Calu3 (cell line): ENCODE measurements at regions not wholly inside any gene's neighbourhood (a gene's known extent, or its start where the extent isn't known, plus 50 kb on each side); places are given as distances from the start of the nearest gene placed in this dataset.
"Not testable (repeated sequence)": the region's sequence is repeated elsewhere in the genome, so short reads cannot be mapped to it uniquely, and the experiment has no call there.

Experiments
- BruUV-seq: library from RNA; stranded (reverse); fragments of 400-500 nt; replicated peaks from 2 replicates; lab custom pipeline; 2021; lab: Mats Ljungman, UMichigan
- CTCF ChIA-PET: fragments of 300-600 bp; sonication (Branson Sonifier 250); formaldehyde crosslinking; loops from one replicate; lab custom pipeline; 2022; ENCODE audit warnings: antibody characterized with exemption; lab: Charles Lee
- DNase-seq: peaks from one replicate; pipeline ENCODE4 v3.0.0; 2022
- H3K27ac Mint-ChIP-seq: one replicate; pipeline ENCODE4 v1.8.0; 2022; ENCODE audit warnings: mixed read lengths; ENCODE audit not compliant: unreplicated experiment
- H3K27me3 Mint-ChIP-seq: one replicate; pipeline ENCODE4 v1.8.0; 2022; ENCODE audit warnings: mixed read lengths; ENCODE audit not compliant: unreplicated experiment
- H3K36me3 Mint-ChIP-seq: one replicate; pipeline ENCODE4 v1.8.0; 2022; ENCODE audit warnings: mild to moderate bottlenecking, moderate library complexity, mixed read lengths; ENCODE audit not compliant: insufficient read depth, unreplicated experiment
- H3K4me1 Mint-ChIP-seq: one replicate; pipeline ENCODE4 v1.8.0; 2022; ENCODE audit warnings: mild to moderate bottlenecking, low read depth, mixed read lengths; ENCODE audit not compliant: unreplicated experiment
- H3K4me3 Mint-ChIP-seq: one replicate; pipeline ENCODE4 v1.8.0; 2022; ENCODE audit warnings: mild to moderate bottlenecking, low read depth, moderate library complexity, mixed read lengths; ENCODE audit not compliant: unreplicated experiment
- H3K9me3 Mint-ChIP-seq: one replicate; pipeline ENCODE4 v1.8.0; 2022; ENCODE audit warnings: low read depth, mixed read lengths; ENCODE audit not compliant: unreplicated experiment
- CTCF ChIP-seq: fragments of 200-600 bp; IDR thresholded peaks from one replicate; pipeline ENCODE4 v1.8.0; 2022; ENCODE audit warnings: antibody characterized with exemption; ENCODE audit not compliant: unreplicated experiment
- intact Hi-C: fragments of 100-400 bp; cut with micrococcal nuclease; formaldehyde crosslinking; loops from one replicate; pipeline ENCODE4 v1.10.0; 2022; ENCODE audit not compliant: unreplicated experiment

GRCh38 chr18:4755848-4756247 lies 300.7 kb upstream of the DLGAP1 start:
- no peaks in the 10 kb centered on the region for H3K36me3 Mint-ChIP-seq
- no peak overlapping the region for H3K4me3 Mint-ChIP-seq
- H3K27ac Mint-ChIP-seq, result no peak overlapping the region
- TF ChIP-seq CTCF, result no peak
- H3K4me1 Mint-ChIP-seq, result peaks cover 6% of the 10 kb centered on the region
- H3K9me3 Mint-ChIP-seq, result no peaks in the 10 kb centered on the region
- BruUV-seq, result no TSS peak
- DNase-seq, result no peak
- H3K27me3 Mint-ChIP-seq, result no peaks in the 10 kb centered on the region
- intact Hi-C loops, result no loop called here
- CTCF ChIA-PET, result interaction anchor here (0.5 kb wide), 1 partner anchor 258 kb away, joined by 4 read pairs; no protein-coding TSS in a partner anchor

- H3K27ac Mint-ChIP-seq, DNase-seq, BruUV-seq, H3K27me3 Mint-ChIP-seq, H3K9me3 Mint-ChIP-seq, H3K4me3 Mint-ChIP-seq, H3K36me3 Mint-ChIP-seq, H3K4me1 Mint-ChIP-seq, CTCF ChIA-PET, intact Hi-C loops: not testable (repeated sequence)
Observed at GRCh38 chr18:4753151-4753550, 298.0 kb upstream of the DLGAP1 start.

DNA sequence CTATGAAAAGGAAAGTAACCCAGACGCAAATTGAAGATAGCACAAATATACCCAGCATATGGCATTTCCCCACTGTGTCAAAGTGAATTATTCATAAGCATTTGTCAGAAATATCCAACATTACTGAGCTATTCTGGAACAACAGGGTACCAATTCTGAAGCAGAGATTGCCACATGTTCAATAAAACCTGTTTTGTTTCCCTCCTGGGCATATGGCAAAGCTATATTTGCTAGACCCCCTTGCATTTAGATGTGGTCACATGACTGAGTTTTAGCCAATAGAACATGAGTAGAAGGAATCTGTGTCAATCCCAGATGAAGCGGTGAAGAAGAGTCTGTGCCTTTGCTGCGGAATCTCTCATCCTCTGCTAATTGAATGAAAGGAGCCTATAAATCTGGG lies 296.4 kb upstream of the DLGAP1 start:
- Mint-ChIP-seq H3K4me3 (no peak overlapping the region), H3K9me3 (peaks cover 1% of the 10 kb centered on the region), H3K36me3 (no peaks in the 10 kb centered on the region), H3K27ac (no peak overlapping the region), H3K4me1 (no peaks in the 10 kb centered on the region), H3K27me3 (no peaks in the 10 kb centered on the region)
- BruUV-seq, result no TSS peak
- intact Hi-C loops, result no loop called here
- CTCF ChIA-PET, result no interaction called here
- no peak for DNase-seq
- TF ChIP-seq CTCF, result no peak

DNA sequence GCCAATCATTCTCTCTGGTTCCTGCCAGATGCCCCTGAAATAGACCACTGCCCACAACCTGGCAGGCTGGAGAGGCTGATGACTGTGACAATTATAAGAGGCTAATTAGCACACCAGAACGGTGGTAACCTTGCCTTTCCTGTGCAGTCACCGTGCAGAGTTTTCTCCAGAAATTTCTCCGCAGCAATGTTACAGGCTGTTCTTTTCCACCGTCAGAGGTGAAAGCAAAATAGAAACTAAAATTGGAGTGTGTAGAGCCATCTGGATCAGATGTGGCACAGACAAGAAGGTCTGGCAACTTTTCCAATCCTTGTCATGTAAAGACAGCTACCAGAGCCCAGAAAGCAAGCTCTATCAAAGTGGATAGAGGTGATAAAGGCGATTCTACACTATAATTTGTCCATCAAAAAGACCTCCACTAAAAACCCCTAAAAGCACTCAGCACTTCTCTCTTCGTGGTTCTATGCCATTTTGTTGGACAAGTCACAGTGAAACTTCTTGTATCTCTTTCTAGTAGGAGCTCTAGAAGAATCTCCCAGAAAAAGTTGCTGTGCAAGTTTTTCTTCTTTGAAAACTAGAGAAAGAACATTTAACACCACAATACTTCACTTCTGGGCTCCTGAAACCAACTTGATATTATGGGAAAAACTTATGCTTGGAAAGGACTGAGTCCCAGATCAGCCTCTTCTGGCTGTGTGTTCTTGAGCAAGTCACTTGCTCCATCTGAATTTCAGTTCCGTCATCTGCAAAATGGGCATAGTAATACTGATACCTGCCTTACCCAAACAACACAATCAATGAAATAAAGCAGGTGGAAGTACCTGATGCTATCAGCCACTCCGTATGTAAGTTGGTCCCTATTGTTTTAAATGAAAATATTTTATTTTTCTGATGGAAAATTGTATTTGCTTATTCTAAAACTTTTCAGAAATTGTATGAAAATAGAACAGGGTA lies 295.6 kb upstream of the DLGAP1 start:
- no peaks in the 10 kb centered on the region for H3K27me3 Mint-ChIP-seq
- DNase-seq, result no peak
- no peak overlapping the region for H3K27ac Mint-ChIP-seq
- no peak overlapping the region for H3K4me3 Mint-ChIP-seq
- no peaks in the 10 kb centered on the region for H3K4me1 Mint-ChIP-seq
- CTCF ChIA-PET, result interaction anchor here (0.7 kb wide), 1 partner anchor 221 kb away, joined by 3 read pairs; no protein-coding TSS in a partner anchor
- no peaks in the 10 kb centered on the region for H3K36me3 Mint-ChIP-seq
- H3K9me3 Mint-ChIP-seq, result peaks cover 3% of the 10 kb centered on the region
- TF ChIP-seq CTCF, result no peak
- intact Hi-C loops, result no loop called here
- BruUV-seq, result no TSS peak

DNA sequence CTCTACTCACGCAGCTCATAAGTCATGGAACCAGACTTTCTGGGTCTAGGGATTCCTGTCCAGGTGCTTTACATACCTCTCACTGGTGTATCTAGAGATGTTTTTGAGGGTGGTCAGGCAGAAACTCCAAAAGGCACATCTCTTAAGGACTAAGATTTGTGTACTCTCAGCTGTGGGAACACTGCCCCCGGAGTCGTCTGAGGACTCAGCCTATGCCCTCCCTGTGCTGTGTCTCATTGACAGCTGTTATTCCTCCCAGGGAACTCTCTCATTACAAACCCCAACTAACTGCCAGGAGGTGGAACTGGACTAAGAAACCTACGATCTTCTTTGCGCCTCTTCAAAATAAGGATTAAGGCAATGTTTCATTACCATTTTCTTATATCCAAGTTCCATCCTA lies 293.9 kb upstream of the DLGAP1 start:
- DNase-seq, result no peak
- Mint-ChIP-seq H3K4me1 (no peaks in the 10 kb centered on the region), H3K36me3 (no peaks in the 10 kb centered on the region), H3K27me3 (no peaks in the 10 kb centered on the region), H3K27ac (no peak overlapping the region), H3K9me3 (peaks cover 3% of the 10 kb centered on the region), H3K4me3 (no peak overlapping the region)
- TF ChIP-seq CTCF, result no peak
- BruUV-seq, result no TSS peak
- intact Hi-C loops, result no loop called here
- CTCF ChIA-PET, result no interaction called here
